WTC11 (cell line): ENCODE measurements at regions not wholly inside any gene's neighbourhood (a gene's known extent, or its start where the extent isn't known, plus 50 kb on each side); places are given as distances from the start of the nearest gene placed in this dataset.

Experiments used
- CBFB ChIP-seq: sonication (generic); formaldehyde crosslinking; IDR thresholded peaks from 2 replicates; pipeline ENCODE4 v1.8.1; 2022; ENCODE audit warnings: mild to moderate bottlenecking, low read depth, missing genetic modification reagents
- CTCF ChIP-seq: fragments of 200-600 bp; IDR thresholded peaks from 2 replicates; pipeline ENCODE4 v1.8.0; 2022; ENCODE audit warnings: antibody characterized with exemption
- IRF1 ChIP-seq: sonication (generic); formaldehyde crosslinking; IDR thresholded peaks from 2 replicates; pipeline ENCODE4 v1.8.0; 2023; ENCODE audit warnings: missing genetic modification reagents
- MXD4 ChIP-seq: fragments of 250-450 bp; sonication (Bioruptor Pico); IDR thresholded peaks from 2 replicates; pipeline ENCODE4 v1.8.0; 2021; ENCODE audit warnings: mild to moderate bottlenecking, moderate library complexity, borderline replicate concordance
- NFYB ChIP-seq: sonication (generic); formaldehyde crosslinking; conservative IDR thresholded peaks from 2 replicates; pipeline ENCODE4 v1.8.0; 2022; ENCODE audit warnings: low read depth, missing genetic modification reagents
- NR1H2 ChIP-seq: sonication (generic); formaldehyde crosslinking; IDR thresholded peaks from 2 replicates; pipeline ENCODE4 v1.9.0; 2021; ENCODE audit warnings: mild to moderate bottlenecking, moderate library complexity, missing genetic modification reagents
- TCF7 ChIP-seq: sonication (generic); formaldehyde crosslinking; IDR thresholded peaks from 2 replicates; pipeline ENCODE4 v1.8.0; 2022; ENCODE audit warnings: mild to moderate bottlenecking, low read depth, missing genetic modification reagents, moderate library complexity
- ZBTB43 ChIP-seq: sonication (generic); formaldehyde crosslinking; IDR thresholded peaks from 2 replicates; pipeline ENCODE4 v1.8.1; 2023; ENCODE audit warnings: mild to moderate bottlenecking, missing genetic modification reagents
- ZNF512 ChIP-seq: sonication (generic); formaldehyde crosslinking; IDR thresholded peaks from 2 replicates; pipeline ENCODE4 v1.8.1; 2022; ENCODE audit warnings: missing genetic modification reagents, borderline replicate concordance

- TF ChIP-seq NR1H2 (CRISPR knock-in tag) (no peak), IRF1 (CRISPR knock-in tag) (no peak), ZBTB43 (no peak), MXD4 (CRISPR knock-in tag) (no peak), NFYB (CRISPR knock-in tag) (no peak), CTCF (no peak), TCF7 (CRISPR knock-in tag) (no peak), ZNF512 (CRISPR knock-in tag) (no peak), CBFB (CRISPR knock-in tag) (no peak)
These were observed 560.4 kb upstream of the CCDC54 start for GRCh38 chr3:106816838-106817237.
